ENCODE measurements at regions not wholly inside any gene's neighbourhood (a gene's known extent, or its start where the extent isn't known, plus 50 kb on each side); places are given as distances from the start of the nearest gene placed in this dataset.

DNA sequence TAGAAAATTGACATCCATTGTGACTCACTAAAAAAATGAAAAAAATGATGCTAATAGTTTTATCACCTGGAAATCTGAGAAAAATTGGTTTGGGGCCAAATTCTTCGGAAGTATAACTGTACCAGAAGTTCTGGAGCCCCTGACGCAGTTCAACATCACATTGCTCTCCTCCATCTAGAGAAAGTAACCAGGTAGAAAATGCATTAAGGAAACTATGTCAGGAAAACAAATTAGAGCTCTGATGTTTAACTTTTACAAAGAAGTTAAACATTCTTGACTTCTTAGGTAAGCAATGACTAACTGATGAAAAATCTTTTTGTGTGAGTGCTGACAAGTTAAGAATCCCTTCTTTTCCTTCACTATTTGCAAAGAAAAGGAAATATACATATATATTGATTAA is 61.1 kb upstream of the TMEM196 start:
- no peak for DNase-seq

DNA sequence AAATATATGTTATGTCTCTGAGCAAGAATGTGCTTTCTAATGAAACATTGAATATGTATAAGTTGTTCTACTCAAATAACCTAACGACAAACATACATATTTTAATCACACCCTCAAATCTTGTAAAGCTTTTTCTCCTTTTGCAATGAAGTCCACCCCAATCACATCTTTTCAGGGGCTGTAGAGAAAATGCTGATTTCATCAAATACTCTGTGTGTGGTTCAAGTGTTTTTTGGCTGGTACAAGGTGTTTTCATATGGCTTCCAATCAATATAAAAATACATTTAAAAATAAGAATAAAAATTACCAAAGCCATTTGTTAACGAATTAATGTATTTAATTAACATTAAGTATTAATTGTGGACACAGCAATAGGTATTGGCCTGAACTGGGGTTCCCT is 57.2 kb upstream of the TMEM196 start:
- DNase-seq: no peak

Measured in activated CD4-positive, alpha-beta T cell treated with anti-CD3 and anti-CD28 coated beads, Interleukin-10, Interleukin-2, amounts not matched to agents 100 ng/mL and 50 ng/mL, durations not matched to agents 16 hours and 8 hours (primary cell).